ENCODE measurements at regions not wholly inside any gene's neighbourhood (a gene's known extent, or its start where the extent isn't known, plus 50 kb on each side); places are given as distances from the start of the nearest gene placed in this dataset.
"Not testable (repeated sequence)": the region's sequence is repeated elsewhere in the genome, so short reads cannot be mapped to it uniquely, and the experiment has no call there.

DNA sequence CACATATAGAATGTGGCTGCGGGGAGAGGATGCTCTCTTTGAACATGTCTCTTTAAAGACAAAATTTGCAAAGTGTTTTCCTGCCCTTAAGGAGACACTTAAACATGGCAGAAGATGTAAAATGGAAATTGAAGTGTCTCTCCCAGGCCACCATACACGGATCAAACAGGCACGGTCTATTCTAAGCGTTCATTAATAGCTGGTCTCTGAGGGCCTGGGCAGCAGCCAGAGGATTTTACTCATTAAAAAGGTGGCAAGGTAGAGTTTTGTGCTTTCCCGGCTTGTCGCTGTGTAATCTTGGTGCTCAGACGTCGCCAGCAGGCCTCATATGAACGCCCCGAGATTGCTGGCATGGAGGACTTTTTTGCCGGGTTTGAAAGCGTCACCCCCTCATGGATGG is 205.5 kb downstream of the EMX2 start:
- DNase-seq (ENCODE audit: low spot score) = no peak

DNA sequence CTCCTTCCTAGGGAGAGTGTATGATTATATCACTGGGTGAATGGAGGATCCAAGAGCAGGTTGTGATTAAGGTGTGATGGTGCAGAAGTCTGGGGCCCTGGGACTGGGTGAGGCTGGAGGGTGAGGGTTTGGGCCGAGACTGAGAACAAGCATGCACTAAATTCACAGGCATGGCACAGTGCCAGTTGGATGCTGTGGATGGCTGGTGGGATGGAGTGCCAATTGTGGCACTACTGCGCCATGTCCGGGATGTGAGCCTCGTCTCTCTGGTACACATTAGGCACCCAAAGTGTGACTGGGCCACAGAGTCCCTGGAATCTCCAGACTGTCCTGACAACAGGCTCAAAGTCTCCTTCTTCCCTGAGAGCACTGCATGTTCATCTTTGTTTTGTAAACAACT is 208.1 kb downstream of the EMX2 start:
- no peak for DNase-seq (ENCODE audit: low spot score)

DNA sequence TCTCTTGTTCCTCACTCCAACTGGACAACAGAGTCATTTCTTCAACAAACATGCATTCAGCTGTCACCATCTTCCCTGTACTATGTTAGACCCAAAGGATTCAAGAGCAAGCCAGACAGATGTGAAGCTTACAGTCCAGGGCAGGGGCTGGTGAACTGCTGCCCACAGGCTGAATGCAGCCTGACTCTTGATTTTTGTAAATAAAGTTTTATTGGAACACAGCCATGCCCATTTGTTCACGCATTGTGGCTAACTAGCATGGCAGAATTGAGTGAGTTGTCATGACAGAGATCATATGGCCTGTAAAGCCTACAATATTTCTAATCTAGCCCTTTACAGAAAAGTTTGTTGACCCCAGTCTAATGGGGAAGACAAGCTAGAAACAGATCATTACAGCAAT is 208.7 kb downstream of the EMX2 start:
- DNase-seq (ENCODE audit: low spot score) = no peak

DNA sequence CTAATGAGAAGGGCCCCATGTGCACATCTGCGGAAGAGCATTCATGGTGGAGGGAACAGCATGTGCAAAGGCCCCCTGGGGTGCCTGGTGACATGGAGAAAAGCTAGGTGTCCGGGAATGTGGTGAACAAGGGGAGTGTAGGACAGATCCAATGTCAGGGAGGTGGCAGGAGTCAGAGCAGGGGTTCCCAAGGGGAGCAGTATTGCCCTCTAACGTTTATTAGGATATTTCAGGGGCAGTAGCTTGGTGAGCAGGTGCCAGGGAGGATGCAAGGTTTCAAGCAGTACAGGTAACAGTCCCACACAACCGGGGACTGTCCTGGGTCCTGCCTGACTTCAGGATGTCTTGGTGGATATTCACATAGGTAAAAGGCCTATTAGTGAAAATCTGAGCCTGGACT is 209.6 kb downstream of the EMX2 start:
- no peak for DNase-seq (ENCODE audit: low spot score)

DNA sequence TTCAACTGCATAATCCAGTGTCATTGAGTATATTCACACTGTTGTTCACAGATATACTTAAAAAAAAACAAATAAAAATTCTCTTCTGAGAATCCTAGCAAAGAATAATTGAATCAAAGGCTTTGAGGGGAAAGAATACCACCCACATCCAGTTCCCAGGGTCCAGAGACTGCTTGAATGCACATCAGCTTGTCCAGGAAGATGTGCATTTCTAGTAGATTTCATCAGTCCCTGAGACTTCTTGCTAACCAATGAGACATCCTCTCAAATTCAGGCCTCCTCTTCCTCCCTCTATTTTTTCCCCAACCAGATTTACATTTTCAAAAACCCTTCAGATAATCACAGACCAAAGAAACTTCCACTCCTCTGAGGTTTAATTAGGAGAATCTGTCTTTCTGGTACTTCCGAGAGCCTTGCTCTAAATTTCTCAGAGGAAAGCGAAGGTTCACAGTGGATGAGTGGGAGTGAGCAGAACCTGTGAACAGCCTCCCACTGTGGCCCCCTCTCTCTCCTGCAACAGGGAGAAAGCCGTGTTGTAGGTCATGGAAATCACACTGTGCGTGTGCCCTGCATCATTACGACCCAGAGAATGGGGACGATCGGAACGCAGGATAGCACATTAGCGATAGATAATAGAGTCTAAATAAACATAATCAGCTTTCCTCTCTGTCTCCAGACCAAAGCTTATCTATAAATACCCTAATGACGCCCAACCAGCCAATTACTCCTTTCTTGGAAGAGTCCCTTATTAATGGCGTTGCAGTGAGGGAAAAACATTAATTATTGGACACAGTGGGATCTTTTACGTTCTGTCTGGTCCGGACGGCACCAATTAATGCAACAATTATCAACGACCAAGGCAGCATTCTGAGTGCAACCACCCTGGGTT is 212.5 kb downstream of the EMX2 start:
- no peak for DNase-seq (ENCODE audit: low spot score)

DNA sequence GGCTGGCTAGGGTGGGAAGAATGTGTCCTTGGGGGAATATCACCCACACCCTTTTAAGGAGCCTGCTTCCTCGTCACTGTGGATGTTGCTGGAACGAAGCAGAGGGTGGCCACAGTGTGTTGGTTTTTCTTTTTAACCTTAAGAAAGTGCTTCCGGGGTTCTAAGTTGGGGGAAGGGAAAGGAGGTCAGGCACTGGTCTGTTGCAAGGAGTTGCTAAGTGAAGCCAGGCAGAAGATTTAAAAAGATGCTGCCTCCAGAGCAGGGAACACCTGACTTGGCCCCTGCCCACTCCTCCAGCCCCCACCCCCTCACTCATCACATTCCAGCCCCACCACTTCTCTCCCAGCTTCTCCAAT is 213.1 kb downstream of the EMX2 start:
- no peak for DNase-seq (ENCODE audit: low spot score)

DNA sequence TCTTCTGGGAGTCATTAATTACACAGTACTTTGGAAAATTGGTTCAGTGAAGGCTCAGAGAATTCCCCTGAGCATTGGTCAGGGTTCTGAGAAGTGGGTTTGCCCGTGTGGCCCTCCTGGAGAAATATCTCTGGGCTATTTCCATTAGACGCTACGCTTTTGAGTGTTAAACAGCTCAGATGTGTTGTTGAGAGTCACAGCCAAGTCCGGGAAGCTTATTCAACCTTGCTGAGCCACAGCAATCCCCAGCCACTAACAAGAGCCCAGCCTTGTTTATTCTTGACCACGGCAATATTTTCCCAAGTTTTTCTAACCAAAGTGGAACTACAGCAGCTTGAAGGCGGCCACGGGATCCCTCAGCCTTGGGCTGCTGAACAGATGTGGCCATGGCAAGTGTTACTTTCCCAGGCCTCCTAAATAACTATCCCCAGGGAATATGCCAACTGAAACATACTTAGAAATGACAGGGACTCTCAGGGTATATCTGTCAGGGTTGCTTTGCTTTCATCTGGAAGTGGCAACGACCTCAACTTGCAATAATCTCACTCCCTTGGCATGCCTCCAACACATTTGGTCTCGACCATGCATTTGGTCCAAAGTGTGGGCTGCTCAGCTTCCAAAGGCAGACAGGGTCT is 214.7 kb downstream of the EMX2 start:
- no peak for DNase-seq (ENCODE audit: low spot score)

DNA sequence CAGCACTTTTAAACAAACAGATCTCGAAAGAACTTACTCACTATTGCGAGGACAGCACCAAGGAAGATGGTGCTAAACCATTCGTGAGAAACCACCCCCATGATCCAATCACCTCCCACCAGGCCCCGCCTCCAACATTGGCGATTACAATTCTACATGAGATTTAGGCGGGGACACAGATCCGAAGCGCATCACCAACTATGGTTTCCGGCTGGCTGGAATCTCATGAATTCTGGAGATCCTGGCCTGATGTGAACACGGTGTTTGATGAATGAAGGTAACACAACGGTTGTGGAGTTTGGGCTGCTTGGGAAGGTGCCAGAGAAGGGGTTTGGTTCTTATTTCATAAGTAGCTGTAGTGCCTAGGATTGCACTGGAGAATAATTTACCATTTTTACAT is 216.7 kb downstream of the EMX2 start:
- no peak for DNase-seq (ENCODE audit: low spot score)

DNA sequence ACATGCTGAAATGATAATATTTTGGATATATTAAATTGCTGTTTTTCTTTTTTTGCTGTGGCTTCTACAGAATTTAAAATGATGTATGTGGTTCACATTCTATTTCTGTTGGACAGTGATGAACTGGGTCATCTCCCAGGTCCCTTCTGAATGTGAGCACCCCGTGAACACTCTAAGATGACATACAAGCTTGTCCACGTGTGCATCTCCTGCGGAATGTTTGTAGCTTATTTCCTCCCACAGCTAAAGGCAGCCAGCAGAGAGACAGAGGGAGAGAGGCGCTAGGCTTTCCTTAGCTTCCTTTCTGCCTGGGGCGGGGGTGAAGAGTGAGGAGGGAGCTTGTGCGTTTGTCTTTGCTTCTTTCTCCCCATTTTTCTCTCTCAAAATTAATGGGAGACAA is 219.1 kb downstream of the EMX2 start:
- no peak for DNase-seq (ENCODE audit: low spot score)

DNA sequence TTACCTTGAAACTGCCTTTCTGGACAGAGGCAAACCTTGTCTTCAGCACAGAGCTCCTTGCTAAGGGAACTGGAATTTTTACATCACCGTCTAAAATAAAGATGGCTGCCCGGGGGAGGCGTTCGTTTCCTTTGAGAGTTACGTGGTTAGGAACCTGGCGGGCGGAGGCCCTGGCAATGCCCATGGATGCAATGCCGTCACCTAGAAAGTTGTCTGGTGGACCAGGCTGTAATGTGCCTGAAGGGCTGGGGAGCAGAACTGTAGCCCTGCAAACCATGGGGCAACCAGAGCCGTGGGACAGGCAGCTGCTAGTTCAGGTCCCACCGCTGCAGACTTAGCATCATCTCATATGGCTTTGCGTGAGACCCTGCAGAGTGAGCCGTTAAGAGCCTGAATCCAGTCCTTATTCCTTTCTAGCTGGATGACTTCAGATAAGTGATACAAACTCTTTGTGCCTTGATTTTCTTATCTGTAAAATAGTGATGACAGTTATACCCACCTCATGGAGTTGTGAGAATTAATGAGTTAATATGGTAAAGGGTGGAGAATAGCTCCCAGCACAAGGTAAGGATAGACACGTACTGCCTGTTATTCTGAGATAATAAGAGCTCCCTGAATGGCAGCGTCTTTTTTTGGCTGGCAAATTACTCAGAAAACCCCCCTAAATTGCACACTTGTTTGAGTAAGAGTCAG is 219.7 kb downstream of the EMX2 start:
- no peak for DNase-seq (ENCODE audit: low spot score)

DNA sequence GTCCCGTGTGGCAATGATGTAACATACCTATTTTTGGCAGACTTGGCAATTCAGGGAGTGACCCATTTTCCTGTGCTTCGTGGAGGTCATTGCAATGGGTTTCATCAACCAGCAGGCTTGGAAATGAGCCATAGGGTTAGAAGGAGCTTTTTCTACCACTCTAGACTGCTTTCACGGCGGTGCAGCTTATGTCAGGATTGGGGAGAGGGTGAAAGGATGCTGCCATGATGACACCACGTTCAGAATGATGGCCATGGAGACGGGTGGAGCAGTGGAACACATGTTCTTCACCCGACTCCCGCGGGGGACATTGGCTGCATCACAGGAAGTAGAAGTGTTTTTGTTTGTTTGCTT is 220.2 kb downstream of the EMX2 start:
- DNase-seq (ENCODE audit: low spot score) = no peak

DNA sequence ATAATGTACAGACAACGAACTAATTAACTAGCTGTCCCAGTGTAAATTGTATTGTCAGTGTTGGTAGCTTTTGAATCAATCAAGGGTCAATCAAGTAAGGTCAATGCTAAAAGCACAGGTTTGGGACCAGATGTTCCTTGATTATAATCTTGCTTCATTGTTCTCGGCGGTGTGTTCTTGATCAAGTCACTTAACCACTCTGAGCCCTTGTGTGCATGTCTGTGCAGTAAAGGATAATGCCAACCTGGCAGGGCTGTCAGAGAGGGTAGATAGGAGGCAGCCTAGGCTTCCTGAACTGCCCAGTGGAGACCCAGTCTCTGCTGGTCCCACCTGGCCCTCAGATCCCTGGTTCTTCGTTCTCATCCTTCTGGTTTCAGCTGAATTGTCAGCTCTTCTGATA is 221.0 kb downstream of the EMX2 start:
- DNase-seq (ENCODE audit: low spot score) = no peak

DNA sequence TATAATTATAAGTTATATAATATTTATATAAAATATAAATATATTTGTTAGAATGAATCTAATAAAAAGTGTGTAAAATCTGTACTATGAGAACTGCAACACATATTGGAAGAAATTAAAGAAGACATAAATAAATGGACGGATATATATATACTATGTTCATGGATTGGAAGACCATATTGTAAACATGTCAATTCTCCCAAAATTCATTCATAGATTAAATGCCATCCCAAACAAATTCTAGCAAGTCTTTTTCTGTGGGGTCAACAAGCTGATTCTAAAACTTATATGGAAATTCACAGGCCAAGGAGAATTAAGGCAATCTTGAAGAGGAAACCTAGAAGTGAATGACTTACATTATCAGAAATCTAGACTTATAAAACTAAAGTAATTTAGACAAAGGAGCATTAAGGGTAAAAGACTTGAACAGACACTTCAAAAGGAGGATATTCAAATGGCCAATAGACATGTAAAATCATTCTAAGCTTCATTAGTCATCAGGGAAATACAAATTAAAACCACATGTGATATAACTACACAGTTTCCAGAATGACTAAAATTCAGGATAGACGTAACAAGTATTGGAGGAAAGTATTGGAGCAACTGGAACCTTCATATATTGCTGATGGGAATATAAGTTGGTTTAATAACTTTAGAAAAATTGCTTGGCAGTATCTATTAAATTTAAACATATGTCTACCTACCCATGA is 225.9 kb downstream of the EMX2 start:
- no peak for DNase-seq (ENCODE audit: low spot score)

DNA sequence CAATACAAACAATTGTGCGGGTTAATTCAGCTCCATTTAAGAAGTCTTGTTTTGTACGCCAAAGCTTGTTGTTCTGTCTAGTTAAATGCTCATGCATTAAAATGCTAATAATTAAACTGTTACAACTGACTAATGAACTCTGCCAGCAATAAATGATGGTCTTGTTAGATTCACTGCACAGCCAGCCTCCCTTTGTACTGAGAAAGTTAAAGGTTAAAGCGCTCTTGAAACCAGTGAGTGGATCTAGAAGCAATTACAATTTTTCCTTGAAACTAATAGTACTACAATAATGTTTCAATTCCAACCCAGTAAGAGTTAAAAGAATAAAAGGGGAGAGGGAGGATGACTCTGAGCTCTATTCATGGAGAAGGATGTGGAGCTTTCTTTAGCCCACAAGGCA is 233.0 kb downstream of the EMX2 start:
- DNase-seq (ENCODE audit: low spot score) = no peak

DNA sequence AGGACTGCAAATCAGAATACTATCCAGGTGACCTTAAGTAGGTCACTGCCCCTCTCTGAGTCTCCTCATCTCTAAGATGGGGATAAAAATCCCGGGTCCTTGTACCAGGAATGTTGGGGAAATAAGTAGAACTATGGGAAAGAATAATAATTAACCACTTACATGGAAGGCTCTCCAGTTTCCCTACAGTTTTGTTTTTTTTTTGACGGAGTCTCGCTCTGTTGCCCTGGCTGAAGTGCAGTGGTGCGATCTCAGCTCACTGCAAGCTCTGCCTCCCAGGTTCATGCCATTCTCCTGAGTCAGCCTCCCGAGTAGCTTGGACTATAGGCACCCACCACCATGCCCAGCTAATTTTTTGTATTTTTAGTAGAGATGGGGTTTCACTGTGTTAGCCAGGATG is 234.7 kb downstream of the EMX2 start:
- not testable (repeated sequence) for DNase-seq (ENCODE audit: low spot score)

DNA sequence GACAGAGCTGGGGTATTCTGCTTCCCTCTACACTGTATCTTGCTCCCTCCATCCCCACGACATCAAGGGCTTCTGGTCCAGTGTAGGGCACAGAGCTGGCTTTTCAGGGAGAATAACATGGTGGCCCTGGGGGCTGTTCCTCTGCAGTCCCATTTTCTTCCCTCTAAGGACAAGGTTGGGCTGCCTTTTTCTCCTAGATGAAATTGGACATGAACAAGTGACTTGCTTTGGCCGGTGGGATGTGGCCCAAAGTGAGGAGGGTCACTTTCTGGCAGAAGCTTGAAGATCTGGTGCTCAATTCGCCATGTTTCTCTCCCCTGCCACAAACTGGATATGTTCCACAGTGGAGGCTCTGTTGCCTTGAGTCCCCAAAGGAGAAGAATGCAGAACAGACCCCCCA is 235.7 kb downstream of the EMX2 start:
- no peak for DNase-seq (ENCODE audit: low spot score)

DNA sequence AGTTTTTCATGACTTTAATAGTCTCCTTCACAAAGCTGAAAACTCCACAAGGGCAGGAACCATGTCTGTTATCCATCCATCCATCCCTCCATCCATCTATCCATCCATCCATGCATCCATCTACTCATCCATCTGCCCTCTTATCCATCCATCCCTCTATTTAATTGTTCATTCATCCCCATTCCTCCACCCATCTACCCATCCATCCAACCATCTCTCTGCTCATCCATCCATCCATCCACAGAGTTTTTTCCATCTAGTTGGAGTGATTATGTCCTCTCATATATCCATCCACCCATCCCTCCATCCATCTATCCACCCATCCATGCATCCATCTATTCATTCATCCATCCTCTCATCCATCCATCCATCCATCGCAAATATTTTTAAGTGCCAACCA is 237.9 kb downstream of the EMX2 start:
- no peak for DNase-seq (ENCODE audit: low spot score)

DNA sequence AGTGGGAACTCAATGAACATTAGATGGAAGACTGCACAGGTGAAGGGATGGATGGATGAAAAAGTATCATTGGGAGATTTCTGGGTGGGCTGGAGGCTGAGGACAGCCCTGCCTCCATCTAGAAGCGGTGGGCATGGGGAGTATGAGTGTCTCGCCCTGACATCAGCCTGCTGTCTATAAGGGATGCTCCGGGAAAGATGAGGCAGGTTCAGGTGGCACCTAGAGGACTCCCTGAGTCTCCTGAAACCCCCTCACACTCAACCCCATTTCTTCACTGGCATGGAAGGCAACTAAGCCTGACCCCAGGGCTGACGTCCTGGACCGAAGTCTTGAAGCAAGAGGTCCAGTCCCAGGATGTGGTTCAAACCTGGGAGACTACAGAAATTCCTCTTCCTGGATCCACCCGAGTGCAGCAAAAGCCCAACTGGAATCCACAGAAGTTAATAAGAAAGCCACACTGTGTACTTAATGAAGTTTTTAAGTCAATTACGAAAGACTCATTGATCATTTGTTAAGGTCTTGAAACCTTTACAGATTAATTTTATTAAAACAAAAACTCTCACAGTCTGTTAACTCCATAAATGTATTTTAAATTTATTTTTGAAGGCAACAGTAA is 238.8 kb downstream of the EMX2 start:
- DNase-seq (ENCODE audit: low spot score) = no peak

DNA sequence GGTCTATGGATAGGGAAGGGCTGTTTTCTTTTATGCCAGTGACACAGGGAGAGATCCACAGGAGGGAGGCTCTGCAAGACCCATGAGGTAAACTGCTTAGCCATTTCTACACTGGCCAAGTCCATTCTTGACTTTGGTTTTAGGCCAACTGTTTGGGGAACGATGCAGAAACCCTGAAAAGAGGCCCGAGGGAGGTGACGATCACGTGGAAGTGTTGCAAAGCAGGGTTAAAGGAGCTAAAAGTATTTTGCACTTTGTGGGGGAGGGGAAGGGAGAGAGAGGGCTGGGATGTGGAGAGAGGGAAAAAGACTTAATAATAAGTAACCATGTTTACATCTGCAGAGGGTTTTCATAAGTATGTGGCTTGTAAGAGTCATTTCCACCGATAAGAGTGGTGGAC is 239.7 kb downstream of the EMX2 start:
- no peak for DNase-seq (ENCODE audit: low spot score)

DNA sequence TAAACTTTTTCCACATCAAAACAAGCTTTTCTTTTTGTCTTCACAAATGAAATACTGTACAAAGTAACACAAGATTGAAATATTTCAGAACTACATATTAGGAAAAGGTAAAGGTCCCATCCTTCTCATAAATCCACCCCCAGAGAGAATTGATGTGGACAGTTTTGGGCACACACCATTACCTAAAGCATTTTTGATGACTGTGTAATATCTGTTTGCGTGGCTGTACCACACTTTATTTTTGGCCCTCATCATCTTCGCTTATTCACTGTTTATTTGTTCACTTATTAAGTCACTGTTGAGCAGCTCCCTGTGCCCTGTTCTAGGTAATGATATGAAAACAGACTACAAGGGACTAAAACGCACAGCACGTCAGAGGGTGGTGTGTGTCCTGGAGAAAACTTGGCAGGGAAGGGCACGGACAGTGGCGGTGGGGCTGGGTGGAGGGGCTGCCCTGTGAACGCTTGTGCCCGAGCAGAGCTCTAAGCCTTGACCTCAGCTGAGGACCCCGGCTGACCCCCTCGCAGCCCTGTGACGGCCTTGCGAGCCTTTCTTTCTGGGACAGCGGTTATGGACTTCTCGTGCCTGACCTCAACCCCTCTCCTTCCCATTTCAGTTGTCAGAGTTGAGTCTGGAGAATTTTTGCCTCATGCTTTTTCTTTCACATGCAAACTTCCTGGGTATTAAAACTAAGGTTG is 241.3 kb downstream of the EMX2 start:
- no peak for DNase-seq (ENCODE audit: low spot score)

DNA sequence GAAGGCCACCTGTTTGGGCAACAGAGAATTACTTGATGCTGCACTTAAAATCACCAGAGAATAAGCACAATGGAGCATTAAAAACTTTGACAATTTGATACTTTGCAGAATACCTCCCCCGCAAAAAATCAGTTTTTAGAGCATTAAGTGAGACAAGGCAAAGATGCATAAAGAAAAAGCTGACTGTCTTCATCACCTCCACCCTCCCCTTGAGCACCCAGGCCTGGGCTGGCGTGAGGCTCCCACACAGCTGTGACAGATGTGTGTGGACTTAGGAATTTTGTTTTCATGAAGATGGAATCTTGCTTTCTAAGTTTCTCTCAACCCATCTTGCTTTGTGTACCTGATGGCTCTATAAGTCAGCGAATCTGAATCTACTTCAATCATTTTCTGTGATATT is 242.2 kb downstream of the EMX2 start:
- DNase-seq (ENCODE audit: low spot score) = no peak

DNA sequence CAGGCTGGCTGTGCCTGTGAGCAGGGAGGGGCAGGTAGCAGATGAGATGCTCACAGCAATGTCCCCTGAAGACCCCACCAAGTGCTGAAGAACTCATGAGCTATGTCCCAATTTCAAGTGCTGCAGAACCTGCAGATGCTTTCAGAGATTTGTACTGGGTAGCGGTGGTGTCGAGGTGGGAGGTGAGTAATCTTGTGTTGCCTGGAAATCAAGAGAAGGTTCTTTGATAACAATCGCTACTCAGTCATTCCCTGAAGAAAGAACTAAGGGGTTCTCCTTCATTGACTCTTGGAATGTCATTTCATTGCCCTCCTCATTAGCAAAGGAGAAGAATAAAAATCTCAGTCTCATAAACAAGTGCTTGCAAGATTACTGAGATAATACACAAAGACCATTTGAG is 246.4 kb downstream of the EMX2 start:
- no peak for DNase-seq (ENCODE audit: low spot score)

All from HuH-7.5 (cell line).